SU-DHL-6 (cell line): ENCODE measurements at regions not wholly inside any gene's neighbourhood (a gene's known extent, or its start where the extent isn't known, plus 50 kb on each side); places are given as distances from the start of the nearest gene placed in this dataset.

Experiments used
- H2AFZ ChIP-seq: fragments of 200-600 bp; sonication (generic); 2 replicates; pipeline ENCODE4 v1.6.1; 2014; ENCODE audit warnings: low read depth, mild to moderate bottlenecking, moderate library complexity, mixed read lengths, antibody characterized with exemption, low read length; ENCODE audit not compliant: severe bottlenecking
- H3F3A ChIP-seq: fragments of 200-600 bp; shearing (Covaris generic); 2 replicates; pipeline ENCODE4 v1.6.0; 2016; ENCODE audit warnings: antibody characterized with exemption, mild to moderate bottlenecking; ENCODE audit not compliant: insufficient read depth
- H3K27ac ChIP-seq: fragments of 200-600 bp; sonication (generic); 2 replicates; pipeline ENCODE4 v1.5.1; 2016; ENCODE audit warnings: low read depth, mild to moderate bottlenecking, low read length, moderate library complexity, mixed read lengths
- H3K27me3 ChIP-seq: fragments of 200-600 bp; sonication (generic), shearing (Covaris generic); 2 replicates; pipeline ENCODE4 v1.6.0; 2014; ENCODE audit warnings: mild to moderate bottlenecking, low read length
- H3K36me3 ChIP-seq: fragments of 200-600 bp; sonication (generic); 2 replicates; pipeline ENCODE4 v1.6.1; 2014; ENCODE audit warnings: mild to moderate bottlenecking, low read length, mixed read lengths
- H3K4me2 ChIP-seq: fragments of 300-600, 200-600 bp; shearing (Covaris generic), sonication (generic); 2 replicates; pipeline ENCODE4 v1.6.0; 2014; ENCODE audit warnings: low read length, low read depth, mild to moderate bottlenecking; ENCODE audit not compliant: poor library complexity, severe bottlenecking
- H3K4me3 ChIP-seq: fragments of 200-600 bp; sonication (generic); 2 replicates; pipeline ENCODE4 v1.5.1; 2014; ENCODE audit warnings: antibody characterized with exemption, low read length, mild to moderate bottlenecking, mixed read lengths; ENCODE audit not compliant: insufficient read depth, poor library complexity, severe bottlenecking
- H3K79me2 ChIP-seq: fragments of 200-600 bp; sonication (generic); 2 replicates; pipeline ENCODE4 v1.6.1; 2014; ENCODE audit warnings: mild to moderate bottlenecking, low read length, moderate library complexity; ENCODE audit not compliant: insufficient read depth
- H3K9ac ChIP-seq: fragments of 200-600 bp; sonication (generic); 2 replicates; pipeline ENCODE4 v1.7.0; 2014; ENCODE audit warnings: mild to moderate bottlenecking, low read length
- H3K9me2 ChIP-seq: fragments of 200-600 bp; sonication (generic); replicated peaks from 2 replicates; pipeline ENCODE4 v1.6.1; 2014; ENCODE audit warnings: low read length; ENCODE audit not compliant: insufficient read depth
- H3K9me3 ChIP-seq: fragments of 200-600 bp; sonication (generic); 2 replicates; pipeline ENCODE4 v1.6.1; 2014; ENCODE audit warnings: low read length, mixed read lengths; ENCODE audit not compliant: insufficient read depth
- H4K20me1 ChIP-seq: fragments of 200-600 bp; sonication (generic); 2 replicates; pipeline ENCODE4 v1.6.1; 2014; ENCODE audit warnings: low read depth, mild to moderate bottlenecking, antibody characterized with exemption, low read length, moderate library complexity, mixed read lengths
- CTCF ChIP-seq: fragments of 200-600 bp; sonication (generic); IDR thresholded peaks from one replicate; pipeline ENCODE4 v1.5.1; 2017; ENCODE audit warnings: antibody characterized with exemption, mild to moderate bottlenecking, low read length, moderate library complexity; ENCODE audit not compliant: insufficient read depth, poor library complexity, severe bottlenecking
- EZH2phosphoT487 ChIP-seq: fragments of 200-600 bp; sonication (generic), shearing (Covaris generic); conservative IDR thresholded peaks from 2 replicates; pipeline ENCODE4 v1.6.1; 2018; ENCODE audit warnings: mild to moderate bottlenecking, antibody characterized with exemption, low read length, moderate library complexity, mixed read lengths

DNA sequence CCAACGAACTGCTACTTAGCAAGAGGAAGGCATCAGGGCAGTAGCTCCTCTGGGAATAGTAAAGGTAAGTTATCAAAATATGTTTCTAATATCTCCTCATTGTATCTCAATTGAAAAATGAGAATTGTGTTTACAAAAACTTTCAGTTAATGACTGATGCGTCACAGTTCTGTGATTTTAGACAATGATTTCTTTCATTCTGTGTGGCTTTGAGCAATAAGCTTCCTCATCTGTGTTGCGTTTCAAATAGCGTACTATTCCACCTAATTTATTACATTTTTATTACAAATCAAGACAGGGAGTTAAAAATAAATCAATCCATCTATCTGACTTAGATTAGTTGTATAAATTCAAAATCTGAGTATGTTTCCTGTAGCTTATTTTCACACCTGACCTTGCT, 145.0 kb downstream of the CAAP1 start:
- H3K27ac ChIP-seq: no peak overlapping the region
- TF ChIP-seq CTCF: no peak
- H2AFZ ChIP-seq: no peak overlapping the region
- H4K20me1 ChIP-seq: no peaks in the 10 kb centered on the region
- H3K9me3 ChIP-seq: no peaks in the 10 kb centered on the region
- H3K27me3 ChIP-seq: no peaks in the 10 kb centered on the region
- H3K9me2 ChIP-seq: no peaks in the 10 kb centered on the region
- H3K79me2 ChIP-seq: no peaks in the 10 kb centered on the region
- H3K9ac ChIP-seq: no peak overlapping the region
- H3F3A ChIP-seq: no peaks in the 10 kb centered on the region
- no peak overlapping the region for H3K4me3 ChIP-seq
- H3K4me2 ChIP-seq: no peak overlapping the region
- H3K36me3 ChIP-seq: no peaks in the 10 kb centered on the region

DNA sequence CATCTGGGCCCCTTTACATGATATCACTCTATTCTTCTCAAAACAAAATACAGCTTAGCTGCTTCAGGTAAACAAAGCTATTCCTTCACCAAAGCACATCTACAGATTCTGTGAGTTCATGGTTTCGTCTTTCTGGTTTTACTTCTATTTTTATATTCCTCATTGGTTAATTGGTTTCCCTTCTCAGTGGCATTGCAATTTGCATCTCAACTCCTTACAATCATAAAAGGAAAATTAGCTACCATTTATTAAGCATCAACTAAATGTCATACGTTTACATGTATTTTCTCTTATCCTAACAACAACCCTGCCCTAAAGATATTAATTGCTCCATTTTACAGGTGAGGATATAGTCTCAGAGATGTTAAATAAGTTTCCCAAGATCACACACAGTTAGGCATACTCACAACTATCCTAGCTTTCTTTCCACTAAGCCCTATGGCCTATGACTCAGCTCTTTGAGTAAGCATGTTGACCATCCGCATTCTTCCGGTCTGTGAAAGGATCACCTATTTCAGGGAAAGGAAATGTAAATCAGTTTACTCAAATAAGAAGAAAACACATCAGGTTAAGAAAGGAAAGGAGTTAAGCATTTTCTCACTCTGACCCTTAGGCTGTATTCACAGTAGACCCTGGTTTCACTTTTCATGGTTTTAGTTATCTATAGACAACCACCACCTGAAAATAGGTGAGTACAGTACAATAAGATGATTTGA, 146.1 kb downstream of the CAAP1 start:
- H3K9me2 ChIP-seq: no peaks in the 10 kb centered on the region
- H3K4me2 ChIP-seq: no peak overlapping the region
- H3K9me3 ChIP-seq: no peaks in the 10 kb centered on the region
- no peaks in the 10 kb centered on the region for H3K36me3 ChIP-seq
- no peak overlapping the region for H2AFZ ChIP-seq
- H3F3A ChIP-seq: no peaks in the 10 kb centered on the region
- no peak overlapping the region for H3K27ac ChIP-seq
- H3K4me3 ChIP-seq: no peak overlapping the region
- H3K9ac ChIP-seq: no peak overlapping the region
- no peaks in the 10 kb centered on the region for H3K79me2 ChIP-seq
- H3K27me3 ChIP-seq: no peaks in the 10 kb centered on the region
- no peaks in the 10 kb centered on the region for H4K20me1 ChIP-seq
- no peak for TF ChIP-seq EZH2phosphoT487
- TF ChIP-seq CTCF: no peak

DNA sequence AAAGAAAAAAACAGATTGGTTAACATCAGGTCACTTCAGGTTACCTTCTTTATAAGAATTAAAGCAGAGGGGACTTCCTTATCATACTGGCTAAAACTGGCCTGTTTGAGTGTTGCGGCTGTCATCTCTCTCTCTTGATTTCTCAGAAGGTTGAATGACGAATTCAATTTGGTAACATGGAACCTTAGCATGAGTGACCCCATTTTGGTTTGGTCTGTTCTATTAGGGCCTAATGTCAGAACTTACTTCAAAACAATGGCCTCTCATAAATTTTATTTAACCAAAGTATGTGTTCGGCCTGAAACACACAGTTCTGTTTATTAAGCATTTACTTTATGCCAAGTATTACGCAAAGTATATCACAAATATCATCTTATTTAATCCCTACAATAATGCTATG, 147.5 kb downstream of the CAAP1 start:
- Histone ChIP-seq H3K9me2 (no peaks in the 10 kb centered on the region), H3K9ac (no peak overlapping the region), H3K36me3 (no peaks in the 10 kb centered on the region), H3K4me2 (no peak overlapping the region), H3K79me2 (no peaks in the 10 kb centered on the region), H3K9me3 (no peaks in the 10 kb centered on the region), H3F3A (no peaks in the 10 kb centered on the region), H4K20me1 (no peaks in the 10 kb centered on the region), H2AFZ (no peak overlapping the region), H3K27me3 (no peaks in the 10 kb centered on the region), H3K4me3 (no peak overlapping the region), H3K27ac (no peak overlapping the region)
- TF ChIP-seq EZH2phosphoT487 (no peak), CTCF (no peak)
